Hepatocyte (in vitro differentiated cells): ENCODE measurements at regions not wholly inside any gene's neighbourhood (a gene's known extent, or its start where the extent isn't known, plus 50 kb on each side); places are given as distances from the start of the nearest gene placed in this dataset.

Experiments used
- EZH2phosphoT487 ChIP-seq: fragments of 200-600 bp; sonication (generic); IDR thresholded peaks from one replicate; pipeline ENCODE4 v1.6.1; 2018; ENCODE audit warnings: antibody characterized with exemption, mild to moderate bottlenecking, low read depth, moderate library complexity; ENCODE audit not compliant: unreplicated experiment, severe bottlenecking
- TF ChIP-seq, protein P1 (sequence below): fragments of 200-600 bp; sonication (generic); IDR thresholded peaks from 2 replicates; pipeline ENCODE4 v1.5.1; 2016; ENCODE audit warnings: antibody characterized with exemption, mild to moderate bottlenecking; ENCODE audit not compliant: poor library complexity

DNA sequence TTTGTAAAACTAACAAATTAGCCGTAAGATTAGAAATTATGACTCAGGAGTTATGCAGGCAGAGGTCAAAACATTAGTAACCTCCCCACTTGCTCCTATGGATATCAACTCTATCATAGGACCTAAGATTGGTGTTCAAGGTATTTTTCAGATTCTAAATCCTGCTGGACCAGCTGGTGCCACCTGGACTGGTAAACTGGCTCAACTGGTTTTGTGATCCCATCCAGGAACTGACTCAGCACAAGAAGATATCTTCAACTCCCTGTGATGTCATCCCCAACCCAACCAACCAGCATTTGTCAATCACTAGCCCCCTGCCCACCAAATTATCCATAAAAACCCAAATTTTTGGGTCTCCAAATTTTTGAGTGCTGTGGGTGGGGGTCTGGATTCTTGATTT, 98.1 kb upstream of the OR4E1 start:
- TF ChIP-seq, protein P1, sequence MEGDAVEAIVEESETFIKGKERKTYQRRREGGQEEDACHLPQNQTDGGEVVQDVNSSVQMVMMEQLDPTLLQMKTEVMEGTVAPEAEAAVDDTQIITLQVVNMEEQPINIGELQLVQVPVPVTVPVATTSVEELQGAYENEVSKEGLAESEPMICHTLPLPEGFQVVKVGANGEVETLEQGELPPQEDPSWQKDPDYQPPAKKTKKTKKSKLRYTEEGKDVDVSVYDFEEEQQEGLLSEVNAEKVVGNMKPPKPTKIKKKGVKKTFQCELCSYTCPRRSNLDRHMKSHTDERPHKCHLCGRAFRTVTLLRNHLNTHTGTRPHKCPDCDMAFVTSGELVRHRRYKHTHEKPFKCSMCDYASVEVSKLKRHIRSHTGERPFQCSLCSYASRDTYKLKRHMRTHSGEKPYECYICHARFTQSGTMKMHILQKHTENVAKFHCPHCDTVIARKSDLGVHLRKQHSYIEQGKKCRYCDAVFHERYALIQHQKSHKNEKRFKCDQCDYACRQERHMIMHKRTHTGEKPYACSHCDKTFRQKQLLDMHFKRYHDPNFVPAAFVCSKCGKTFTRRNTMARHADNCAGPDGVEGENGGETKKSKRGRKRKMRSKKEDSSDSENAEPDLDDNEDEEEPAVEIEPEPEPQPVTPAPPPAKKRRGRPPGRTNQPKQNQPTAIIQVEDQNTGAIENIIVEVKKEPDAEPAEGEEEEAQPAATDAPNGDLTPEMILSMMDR: no peak
- TF ChIP-seq EZH2phosphoT487: no peak
